HG03060 (cell line): ENCODE measurements at regions not wholly inside any gene's neighbourhood (a gene's known extent, or its start where the extent isn't known, plus 50 kb on each side); places are given as distances from the start of the nearest gene placed in this dataset.
"Not testable (repeated sequence)": the region's sequence is repeated elsewhere in the genome, so short reads cannot be mapped to it uniquely, and the experiment has no call there.

Source experiments
- ATAC-seq: cut with Tn5 transposase; IDR thresholded peaks from one replicate; pipeline ENCODE4 v1.9.1; 2021; ENCODE audit warnings: low read depth, moderate number of reproducible peaks; ENCODE audit not compliant: unreplicated experiment

GRCh38 chr5:174501461-174502069 is 222.8 kb upstream of the MSX2 start:
- no peak for ATAC-seq

- no peak for ATAC-seq
These were observed 221.3 kb upstream of the MSX2 start for GRCh38 chr5:174503086-174503460.

- ATAC-seq: no peak
These were observed 220.7 kb upstream of the MSX2 start for GRCh38 chr5:174503461-174504265.

- no peak for ATAC-seq
These were observed 220.1 kb upstream of the MSX2 start for GRCh38 chr5:174504266-174504726.

- ATAC-seq: no peak
These were observed 218.8 kb upstream of the MSX2 start for GRCh38 chr5:174505621-174506020.

- not testable (repeated sequence) for ATAC-seq
These were observed 213.5 kb upstream of the MSX2 start for GRCh38 chr5:174510782-174511453.

GRCh38 chr5:174511714-174512253 is 212.6 kb upstream of the MSX2 start:
- ATAC-seq: no peak

GRCh38 chr5:174514325-174514724 is 210.1 kb upstream of the MSX2 start:
- no peak for ATAC-seq

GRCh38 chr5:174514983-174515394 is 209.4 kb upstream of the MSX2 start:
- no peak for ATAC-seq

GRCh38 chr5:174516741-174517140 is 207.6 kb upstream of the MSX2 start:
- no peak for ATAC-seq

GRCh38 chr5:174518512-174518911 is 205.9 kb upstream of the MSX2 start:
- ATAC-seq: no peak

- no peak for ATAC-seq
These were observed 203.7 kb upstream of the MSX2 start for GRCh38 chr5:174520420-174521396.

- ATAC-seq: no peak
These were observed 202.9 kb upstream of the MSX2 start for GRCh38 chr5:174521449-174521848.

GRCh38 chr5:174522480-174523260 is 201.7 kb upstream of the MSX2 start:
- no peak for ATAC-seq

- no peak for ATAC-seq
These were observed 200.9 kb upstream of the MSX2 start for GRCh38 chr5:174523311-174524071.

- ATAC-seq: no peak
These were observed 200.0 kb upstream of the MSX2 start for GRCh38 chr5:174524351-174524750.

- no peak for ATAC-seq
These were observed 198.2 kb upstream of the MSX2 start for GRCh38 chr5:174526177-174526576.

GRCh38 chr5:174527916-174528540 is 196.4 kb upstream of the MSX2 start:
- ATAC-seq: no peak
